Ovary (tissue), 7 donors: ENCODE measurements at regions not wholly inside any gene's neighbourhood (a gene's known extent, or its start where the extent isn't known, plus 50 kb on each side); places are given as distances from the start of the nearest gene placed in this dataset.

Experiments
- DNase-seq, 5 donors: peaks; one replicate each; pipeline ENCODE4 v3.0.0-alpha.2; 2019 to 2020
- H3K27ac ChIP-seq, 2 donors: fragments of 200-600 bp; one replicate each; pipeline versions ENCODE4 v1.5.1 to v1.8.0; 2019 to 2022
- H3K27me3 ChIP-seq: fragments of 200-600 bp; one replicate; pipeline ENCODE4 v1.8.0; 2022
- H3K36me3 ChIP-seq: fragments of 200-600 bp; sonication (generic); one replicate; pipeline ENCODE4 v1.5.1; 2019
- H3K4me1 ChIP-seq: one replicate; pipeline ENCODE4 v1.8.1; 2013; ENCODE audit warnings: mild to moderate bottlenecking, moderate library complexity; ENCODE audit not compliant: insufficient read depth
- H3K4me3 ChIP-seq: fragments of 200-600 bp; sonication (generic); one replicate; pipeline ENCODE4 v1.5.1; 2017
- H3K9me3 ChIP-seq, 2 donors: fragments of 200-600 bp in 1 of 2; sonication (generic) in 1 of 2; one replicate each; pipeline versions ENCODE4 v1.5.1 to v1.8.1; 2013 to 2019; ENCODE audit warnings: mild to moderate bottlenecking in 1 of 2, moderate library complexity in 1 of 2
- CTCF ChIP-seq, 3 donors: fragments of 450-650 bp in 2 of 3; fragments of 200-600 bp in 1 of 3; IDR thresholded peaks; one replicate each; pipeline versions ENCODE4 v1.5.1 to v1.8.0; 2016 to 2022; ENCODE audit warnings: antibody characterized with exemption in 3 of 3, mild to moderate bottlenecking in 1 of 3
- EP300 ChIP-seq: sonication (generic); formaldehyde crosslinking; IDR thresholded peaks from one replicate; pipeline ENCODE4 v1.6.1; 2017; ENCODE audit warnings: antibody characterized with exemption
- POLR2A ChIP-seq: fragments of 450-650 bp; IDR thresholded peaks from one replicate; pipeline ENCODE4 v1.6.1; 2017; ENCODE audit warnings: antibody characterized with exemption, mild to moderate bottlenecking, moderate library complexity
- WGBS, 3 donors: extraction: QIAGEN DNeasy Blood & Tissue Kit in 1 of 3; methylation state at CpG; one replicate each; pipeline versions ENCODE4 v1.1.5 to v1.1.7; 2013 to 2017; 5-methylcytosine and 5-hydroxymethylcytosine counted together
- intact Hi-C, 4 donors: fragments of 100-400 bp; cut with DNase I; formaldehyde crosslinking; loops; one replicate each; pipeline versions ENCODE4 v1.11.0 to v1.15.1; 2022 to 2023
- donor health status: DM: no; HTN: no; CAD: no; lungs with moderate emphysema.
- donor health status: DM: no; HTN: no; CAD: no.
- donor health status: Bipolar disorder and iron deficiency.
- donor health status: DM: no; HTN: no; CAD: no.
- donor health status: DM: yes; HTN: yes; CAD: no.

GRCh38 chr3:96070678-96071077, 743.7 kb upstream of the EPHA6 start:
- DNase-seq: no peak
- TF ChIP-seq CTCF (IDR thresholded peaks at IDR 0.05) (no peak), POLR2A (no peak), EP300 (no peak)
- Histone ChIP-seq H3K36me3 (no peaks in the 10 kb centered on the region), H3K4me3 (no peak overlapping the region), H3K27me3 (no peaks in the 10 kb centered on the region), H3K4me1 (no peaks in the 10 kb centered on the region), H3K9me3 (no peaks in the 10 kb centered on the region), H3K27ac (no peak overlapping the region)
- intact Hi-C loops: no loop called here

GRCh38 chr3:96071097-96071496, 743.3 kb upstream of the EPHA6 start:
- Histone ChIP-seq H3K27ac (no peak overlapping the region), H3K27me3 (no peaks in the 10 kb centered on the region), H3K4me1 (no peaks in the 10 kb centered on the region), H3K36me3 (no peaks in the 10 kb centered on the region), H3K9me3 (no peaks in the 10 kb centered on the region), H3K4me3 (no peak overlapping the region)
- TF ChIP-seq POLR2A: no peak
- no peak for TF ChIP-seq EP300
- TF ChIP-seq CTCF (IDR thresholded peaks at IDR 0.05): no peak
- no peak for DNase-seq
- intact Hi-C loops: no loop called here
- WGBS, 3 donors: 73 to 83% (median 79%) methylated on average over 5 of the region's 5 CpGs

- Histone ChIP-seq H3K9me3 (no peaks in the 10 kb centered on the region), H3K27ac (no peak overlapping the region), H3K27me3 (no peaks in the 10 kb centered on the region), H3K36me3 (no peaks in the 10 kb centered on the region), H3K4me3 (no peak overlapping the region), H3K4me1 (no peaks in the 10 kb centered on the region)
- no peak for TF ChIP-seq CTCF (IDR thresholded peaks at IDR 0.05)
- TF ChIP-seq POLR2A: no peak
- no peak for TF ChIP-seq EP300
- no peak for DNase-seq
- intact Hi-C loops: no loop called here
These were observed 742.2 kb upstream of the EPHA6 start for GRCh38 chr3:96072226-96072625.

- intact Hi-C loops: no loop called here
- H3K27ac ChIP-seq: no peak overlapping the region
- no peak for DNase-seq
- no peaks in the 10 kb centered on the region for H3K27me3 ChIP-seq
- H3K4me3 ChIP-seq: no peak overlapping the region
- H3K9me3 ChIP-seq: no peaks in the 10 kb centered on the region
- 39 to 48% (median 41%) methylated on average over 1 of the region's 1 CpG for WGBS, 3 donors
- no peaks in the 10 kb centered on the region for H3K36me3 ChIP-seq
- H3K4me1 ChIP-seq: no peaks in the 10 kb centered on the region
- TF ChIP-seq EP300 (no peak), CTCF (IDR thresholded peaks at IDR 0.05) (no peak), POLR2A (no peak)
These were observed 730.8 kb upstream of the EPHA6 start for GRCh38 chr3:96083610-96084009.

GRCh38 chr3:96086018-96086417, 728.4 kb upstream of the EPHA6 start:
- no peak overlapping the region for H3K27ac ChIP-seq
- no peak overlapping the region for H3K4me3 ChIP-seq
- 80 to 93% (median 81%) methylated on average over 2 of the region's 2 CpGs for WGBS, 3 donors
- intact Hi-C loops: no loop called here
- no peaks in the 10 kb centered on the region for H3K36me3 ChIP-seq
- no peak for DNase-seq
- no peaks in the 10 kb centered on the region for H3K4me1 ChIP-seq
- no peaks in the 10 kb centered on the region for H3K27me3 ChIP-seq
- no peaks in the 10 kb centered on the region for H3K9me3 ChIP-seq
- TF ChIP-seq POLR2A (no peak), CTCF (IDR thresholded peaks at IDR 0.05) (no peak)
